H1 (cell line): ENCODE measurements at regions not wholly inside any gene's neighbourhood (a gene's known extent, or its start where the extent isn't known, plus 50 kb on each side); places are given as distances from the start of the nearest gene placed in this dataset.

ENCODE experiments used
- CHD7 ChIP-seq: fragments of 300-600 bp; sonication (generic); IDR thresholded peaks from 2 replicates; pipeline ENCODE4 v1.7.1; 2012; ENCODE audit warnings: low read length, moderate library complexity, mild to moderate bottlenecking, inconsistent platforms; ENCODE audit not compliant: insufficient replicate concordance
- MAX ChIP-seq: IDR thresholded peaks from 2 replicates; pipeline ENCODE4 v1.6.1; 2012; ENCODE audit warnings: inconsistent platforms
- RXRA ChIP-seq: IDR thresholded peaks from 2 replicates; pipeline ENCODE4 v1.6.1; 2011; ENCODE audit warnings: low read depth, mild to moderate bottlenecking, low read length, moderate library complexity; ENCODE audit not compliant: insufficient read depth

- TF ChIP-seq CHD7 (no peak), MAX (no peak), RXRA (no peak)
These were observed 170.5 kb upstream of the NETO1 start (continued) for GRCh38 chr18:73038336-73038735.
